Activated CD8-positive, alpha-beta T cell treated with anti-CD3 and anti-CD28 coated beads, Interleukin-2, amount 10 ng/mL, durations not matched to agents 7 days and 5 days (primary cell): ENCODE measurements at regions not wholly inside any gene's neighbourhood (a gene's known extent, or its start where the extent isn't known, plus 50 kb on each side); places are given as distances from the start of the nearest gene placed in this dataset.

Source experiments
- ATAC-seq: fragments of 150-1000 bp; cut with Tn5 transposase; one replicate; pipeline ENCODE4 v1.10.0; 2021; ENCODE audit warnings: moderate library complexity
- CTCF ChIA-PET: fragments of 350-600 bp; sonication (Branson Sonifier 250); formaldehyde crosslinking; loops from one replicate; lab custom pipeline; 2021; ENCODE audit warnings: antibody characterized with exemption; lab: Charles Lee
- POLR2A ChIA-PET: fragments of 350-600 bp; sonication (Branson Sonifier 250); formaldehyde crosslinking; loops from one replicate; lab custom pipeline; 2021; ENCODE audit warnings: antibody characterized with exemption; lab: Charles Lee
- DNase-seq: peaks from one replicate; pipeline ENCODE4 v3.0.0-alpha.2; 2020
- H3K27ac Mint-ChIP-seq: one replicate; pipeline ENCODE4 v1.8.0; 2021; ENCODE audit warnings: mild to moderate bottlenecking, mixed read lengths
- H3K27me3 Mint-ChIP-seq: one replicate; pipeline ENCODE4 v1.8.0; 2021; ENCODE audit warnings: low read depth, mixed read lengths
- H3K36me3 Mint-ChIP-seq: one replicate; pipeline ENCODE4 v1.8.0; 2021; ENCODE audit warnings: low read depth, mixed read lengths
- H3K4me1 Mint-ChIP-seq: one replicate; pipeline ENCODE4 v1.8.0; 2021; ENCODE audit warnings: low read depth, mixed read lengths
- H3K4me3 Mint-ChIP-seq: one replicate; pipeline ENCODE4 v1.8.0; 2021; ENCODE audit warnings: mild to moderate bottlenecking, mixed read lengths
- H3K9me3 Mint-ChIP-seq: one replicate; pipeline ENCODE4 v1.8.0; 2022; ENCODE audit warnings: mixed read lengths; ENCODE audit not compliant: insufficient read depth

DNA sequence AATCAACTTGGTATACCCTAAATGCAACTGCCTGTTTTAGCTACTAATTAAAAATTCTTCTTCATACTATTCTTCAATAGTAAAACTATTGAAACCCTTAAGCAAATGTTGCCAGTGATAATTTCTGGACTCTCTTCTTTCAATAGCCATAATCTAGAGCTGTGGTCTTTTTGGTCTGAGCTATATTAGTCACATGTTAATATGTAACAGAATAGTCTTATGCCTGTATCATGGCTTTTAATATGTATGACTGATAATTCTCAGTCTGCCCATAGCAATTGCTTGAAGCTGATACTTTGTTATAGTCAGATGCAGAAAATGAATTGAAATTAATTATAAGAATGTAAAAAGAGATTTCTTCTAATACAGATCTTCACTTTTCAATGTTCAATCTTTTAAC, 1871.9 kb upstream of the CDH6 start:
- H3K27me3 Mint-ChIP-seq, result no peaks in the 10 kb centered on the region
- no peak for ATAC-seq
- ChIA-PET CTCF (no interaction called here), POLR2A (no interaction called here)
- no peaks in the 10 kb centered on the region for H3K4me1 Mint-ChIP-seq
- H3K4me3 Mint-ChIP-seq, result no peak overlapping the region
- H3K36me3 Mint-ChIP-seq, result no peaks in the 10 kb centered on the region
- DNase-seq, result no peak
- no peak overlapping the region for H3K27ac Mint-ChIP-seq
- H3K9me3 Mint-ChIP-seq, result peaks cover 14% of the 10 kb centered on the region

DNA sequence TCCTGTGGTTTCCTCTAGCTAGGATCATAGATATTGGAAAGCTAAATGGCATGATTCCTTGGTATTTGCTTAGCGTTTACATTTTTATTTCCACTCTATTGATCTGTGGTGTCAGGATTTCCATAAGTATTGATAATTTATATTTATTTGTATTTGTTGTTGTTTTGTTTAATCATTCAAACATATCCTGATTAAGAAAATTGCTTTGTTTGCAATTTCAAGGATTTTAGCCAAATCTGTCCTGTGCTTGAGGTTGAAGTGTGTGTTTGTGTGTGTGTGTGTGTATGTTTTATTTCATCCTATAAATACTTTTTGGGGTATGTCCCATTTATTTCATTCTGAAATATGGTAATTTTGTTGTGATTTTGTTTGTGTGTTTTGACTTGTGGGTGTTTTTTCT, 1884.1 kb upstream of the CDH6 start:
- Mint-ChIP-seq H3K36me3 (no peaks in the 10 kb centered on the region), H3K4me3 (no peak overlapping the region), H3K4me1 (no peaks in the 10 kb centered on the region), H3K27ac (no peak overlapping the region), H3K9me3 (peaks cover 18% of the 10 kb centered on the region), H3K27me3 (no peaks in the 10 kb centered on the region)
- CTCF ChIA-PET, result no interaction called here
- DNase-seq, result no peak
- no peak for ATAC-seq
- POLR2A ChIA-PET, result no interaction called here

DNA sequence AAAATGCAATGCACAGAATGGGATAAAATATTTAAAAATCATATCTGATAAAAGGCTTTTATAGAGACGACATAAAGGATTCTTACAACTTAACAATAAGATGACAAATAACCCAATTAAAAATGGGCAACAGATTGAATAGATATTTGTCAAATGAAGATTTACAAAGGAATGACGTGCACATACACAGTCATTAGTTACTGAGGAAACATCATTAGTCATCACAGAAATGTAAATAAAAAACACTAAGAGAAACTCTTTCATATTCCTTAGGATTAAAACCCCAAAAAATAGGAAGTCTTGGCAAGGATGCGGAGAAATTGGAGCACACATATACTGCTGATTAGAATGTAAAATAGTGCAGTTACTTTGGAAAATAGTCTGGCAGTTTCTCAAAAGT, 1886.0 kb upstream of the CDH6 start:
- H3K4me1 Mint-ChIP-seq, result no peaks in the 10 kb centered on the region
- no peak for DNase-seq
- peaks cover 8% of the 10 kb centered on the region for H3K9me3 Mint-ChIP-seq
- ChIA-PET CTCF (no interaction called here), POLR2A (no interaction called here)
- no peak overlapping the region for H3K27ac Mint-ChIP-seq
- H3K27me3 Mint-ChIP-seq, result no peaks in the 10 kb centered on the region
- ATAC-seq, result no peak
- H3K4me3 Mint-ChIP-seq, result no peak overlapping the region
- no peaks in the 10 kb centered on the region for H3K36me3 Mint-ChIP-seq

DNA sequence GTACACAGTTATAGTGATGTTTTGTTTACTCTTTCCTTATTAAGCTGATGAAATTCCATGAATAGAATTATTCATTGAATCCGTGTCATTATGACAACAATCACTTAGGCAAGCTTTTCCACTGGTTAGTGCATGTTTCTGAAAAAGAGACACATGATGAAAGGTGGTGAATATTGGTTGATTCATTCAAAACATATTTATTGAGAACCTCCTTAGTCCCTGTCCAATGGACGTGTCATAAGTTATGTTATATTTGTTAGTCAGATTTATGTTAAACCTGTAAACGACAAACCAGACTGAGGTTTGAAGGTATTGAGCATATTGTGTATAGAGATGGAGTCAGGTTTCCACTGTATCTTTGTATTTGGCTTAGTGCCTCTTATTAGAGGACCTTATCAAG, 1888.9 kb upstream of the CDH6 start:
- Mint-ChIP-seq H3K27ac (no peak overlapping the region), H3K4me1 (no peaks in the 10 kb centered on the region), H3K27me3 (no peaks in the 10 kb centered on the region), H3K9me3 (peaks cover 16% of the 10 kb centered on the region), H3K36me3 (no peaks in the 10 kb centered on the region), H3K4me3 (no peak overlapping the region)
- ChIA-PET CTCF (no interaction called here), POLR2A (no interaction called here)
- no peak for ATAC-seq
- DNase-seq, result no peak

DNA sequence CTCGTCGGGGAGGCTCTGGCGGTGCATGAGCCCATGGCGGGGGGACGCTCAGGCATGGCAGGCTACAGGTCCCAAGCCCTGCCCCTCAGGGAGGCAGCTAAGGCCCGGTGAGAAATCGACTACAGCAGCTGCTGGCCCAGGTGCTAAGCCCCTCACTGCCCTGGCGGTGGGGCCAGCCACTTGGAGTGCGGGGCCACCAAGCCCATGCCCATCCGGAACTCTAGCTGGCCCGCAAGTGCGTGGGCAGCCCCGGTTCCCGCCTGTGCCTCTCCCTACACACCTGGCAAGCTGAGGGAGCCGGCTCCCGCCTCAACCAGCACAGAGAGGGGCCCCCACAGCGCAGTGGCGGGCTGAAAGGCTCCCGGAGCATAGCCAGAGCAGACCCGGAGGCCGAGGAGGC, 1896.9 kb upstream of the CDH6 start:
- ChIA-PET CTCF (no interaction called here), POLR2A (no interaction called here)
- Mint-ChIP-seq H3K4me3 (no peak overlapping the region), H3K27me3 (no peaks in the 10 kb centered on the region), H3K9me3 (peaks cover 16% of the 10 kb centered on the region), H3K4me1 (no peaks in the 10 kb centered on the region), H3K36me3 (no peaks in the 10 kb centered on the region), H3K27ac (no peak overlapping the region)
- DNase-seq, result no peak
- ATAC-seq, result no peak

DNA sequence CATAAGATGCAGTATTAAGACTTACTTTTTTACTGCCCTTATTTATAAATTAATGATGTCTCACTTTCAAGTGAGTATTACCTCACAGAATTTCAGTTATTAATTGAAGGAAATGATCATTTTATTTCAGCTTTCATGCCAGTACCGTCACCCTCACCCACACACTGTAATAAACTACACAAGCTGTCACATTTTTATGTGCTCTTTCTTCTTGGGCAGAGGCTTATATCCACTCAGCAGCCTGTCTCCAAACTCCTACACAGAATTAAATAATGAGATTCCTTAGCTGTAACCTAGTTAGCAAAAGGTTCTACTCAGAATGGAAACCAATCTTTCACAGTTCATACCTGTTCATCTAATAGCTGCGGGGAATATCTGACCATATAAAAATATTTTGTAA, 1915.8 kb upstream of the CDH6 start:
- no peak for DNase-seq
- H3K36me3 Mint-ChIP-seq, result no peaks in the 10 kb centered on the region
- CTCF ChIA-PET, result no interaction called here
- H3K27me3 Mint-ChIP-seq, result no peaks in the 10 kb centered on the region
- no peaks in the 10 kb centered on the region for H3K4me1 Mint-ChIP-seq
- no peak overlapping the region for H3K4me3 Mint-ChIP-seq
- peaks cover 7% of the 10 kb centered on the region for H3K9me3 Mint-ChIP-seq
- POLR2A ChIA-PET, result no interaction called here
- no peak overlapping the region for H3K27ac Mint-ChIP-seq
- no peak for ATAC-seq

DNA sequence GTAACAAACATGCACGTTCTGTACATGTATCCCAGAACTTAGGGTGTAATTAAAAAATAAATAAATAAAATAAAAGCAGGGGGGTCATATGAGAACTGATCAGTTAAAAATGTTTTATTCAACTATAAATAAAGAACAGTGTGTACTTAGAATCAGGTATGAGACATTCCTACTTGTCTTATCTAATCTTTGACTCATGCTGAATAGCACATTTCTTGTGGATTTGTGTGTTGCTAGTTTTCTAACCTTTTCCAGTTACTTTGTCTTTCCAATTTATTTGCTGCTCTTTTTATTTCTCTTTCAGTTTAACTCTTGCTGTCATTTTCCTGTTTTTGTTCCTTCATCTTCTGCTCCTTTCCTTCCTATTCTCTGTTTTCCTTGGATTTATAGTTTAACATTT, 1917.1 kb upstream of the CDH6 start:
- ChIA-PET CTCF (no interaction called here), POLR2A (no interaction called here)
- ATAC-seq (no peak), DNase-seq (no peak)
- Mint-ChIP-seq H3K27ac (no peak overlapping the region), H3K4me3 (no peak overlapping the region), H3K9me3 (peaks cover 7% of the 10 kb centered on the region), H3K4me1 (no peaks in the 10 kb centered on the region), H3K36me3 (no peaks in the 10 kb centered on the region), H3K27me3 (no peaks in the 10 kb centered on the region)

DNA sequence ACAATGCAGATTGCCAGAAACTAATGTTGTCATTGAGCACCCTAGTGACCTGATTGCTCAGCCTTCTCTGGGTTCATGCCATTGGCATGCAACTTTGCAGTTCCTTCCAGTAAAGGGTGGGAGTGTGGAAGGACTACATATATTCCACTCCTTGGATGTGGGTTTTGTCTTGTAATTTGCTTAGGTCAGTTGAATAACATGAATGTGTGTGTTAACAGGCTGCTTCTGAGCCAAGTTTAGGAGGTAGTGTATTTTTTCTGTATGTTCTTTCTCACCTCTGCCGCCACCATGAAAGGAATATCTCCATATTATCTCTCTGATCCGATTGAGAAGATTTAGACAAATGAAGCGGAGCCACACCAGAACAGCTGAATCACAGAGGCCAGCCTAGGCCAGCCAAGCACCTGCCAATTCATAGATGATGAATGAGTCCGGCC, 1929.6 kb upstream of the CDH6 start:
- Mint-ChIP-seq H3K4me3 (no peak overlapping the region), H3K36me3 (no peaks in the 10 kb centered on the region), H3K27ac (no peak overlapping the region), H3K27me3 (no peaks in the 10 kb centered on the region), H3K4me1 (no peaks in the 10 kb centered on the region), H3K9me3 (peaks cover 11% of the 10 kb centered on the region)
- DNase-seq, result no peak
- ChIA-PET CTCF (no interaction called here), POLR2A (no interaction called here)
- no peak for ATAC-seq

DNA sequence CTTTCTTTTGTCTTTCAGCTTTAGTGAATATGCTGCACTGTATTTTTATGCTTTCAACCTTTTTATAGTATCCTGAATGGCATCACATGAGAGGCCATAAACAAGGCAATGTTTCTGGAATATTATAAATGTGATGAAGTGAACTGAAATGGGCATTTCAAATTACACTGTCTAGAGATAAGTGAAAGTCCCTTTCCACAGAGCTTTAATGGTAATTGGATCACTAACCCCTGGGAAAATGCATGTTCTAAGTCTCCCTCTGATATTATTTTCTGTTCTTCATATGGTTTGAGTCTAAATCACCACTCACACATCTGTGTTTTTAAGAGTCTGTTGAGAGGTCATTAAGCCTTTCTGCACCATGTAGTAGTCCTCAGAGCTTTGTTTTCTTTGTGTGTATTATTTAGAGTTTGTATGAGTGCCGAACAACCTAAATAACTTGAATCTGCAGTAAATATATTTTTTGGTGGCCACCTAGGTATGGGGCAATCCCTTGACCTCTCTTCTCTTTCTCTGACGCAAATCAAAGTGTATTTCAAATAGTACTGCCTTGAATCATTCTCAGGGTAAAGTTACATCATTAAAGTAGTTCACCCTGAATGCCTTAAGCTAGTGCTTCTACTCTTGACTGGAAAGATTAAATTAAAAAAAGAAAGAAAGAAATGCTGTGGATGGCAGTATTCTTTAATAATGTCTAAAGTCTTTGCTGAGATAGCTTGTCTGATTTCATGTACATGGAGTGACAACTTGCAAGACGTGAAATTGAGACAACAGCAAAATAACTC, 1931.0 kb upstream of the CDH6 start:
- POLR2A ChIA-PET, result no interaction called here
- no peak for ATAC-seq
- DNase-seq, result no peak
- Mint-ChIP-seq H3K4me3 (no peak overlapping the region), H3K27me3 (no peaks in the 10 kb centered on the region), H3K4me1 (no peaks in the 10 kb centered on the region), H3K9me3 (peaks cover 17% of the 10 kb centered on the region), H3K36me3 (no peaks in the 10 kb centered on the region), H3K27ac (no peak overlapping the region)
- CTCF ChIA-PET, result no interaction called here

DNA sequence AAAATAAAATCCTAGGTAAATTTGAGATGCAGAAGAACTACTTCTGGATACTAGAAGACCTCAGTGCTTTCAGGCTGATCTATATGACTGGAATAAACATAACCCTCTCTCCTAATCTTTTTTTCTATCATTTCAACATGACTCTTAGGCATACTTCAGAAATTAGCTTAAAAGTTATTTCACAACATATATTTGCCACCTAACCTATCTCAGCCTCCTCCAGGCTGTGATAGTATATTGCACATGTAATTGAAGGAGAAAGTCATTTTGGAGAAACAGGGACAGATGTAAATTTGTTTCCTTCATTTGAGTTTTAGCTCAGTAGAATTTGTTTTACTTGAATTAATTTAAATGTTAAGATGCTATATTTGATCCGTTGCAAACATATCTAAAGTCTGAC, 1932.3 kb upstream of the CDH6 start:
- POLR2A ChIA-PET, result no interaction called here
- Mint-ChIP-seq H3K27ac (no peak overlapping the region), H3K9me3 (peaks cover 20% of the 10 kb centered on the region), H3K4me3 (no peak overlapping the region), H3K4me1 (no peaks in the 10 kb centered on the region), H3K36me3 (no peaks in the 10 kb centered on the region), H3K27me3 (no peaks in the 10 kb centered on the region)
- no peak for ATAC-seq
- CTCF ChIA-PET, result no interaction called here
- DNase-seq, result no peak

DNA sequence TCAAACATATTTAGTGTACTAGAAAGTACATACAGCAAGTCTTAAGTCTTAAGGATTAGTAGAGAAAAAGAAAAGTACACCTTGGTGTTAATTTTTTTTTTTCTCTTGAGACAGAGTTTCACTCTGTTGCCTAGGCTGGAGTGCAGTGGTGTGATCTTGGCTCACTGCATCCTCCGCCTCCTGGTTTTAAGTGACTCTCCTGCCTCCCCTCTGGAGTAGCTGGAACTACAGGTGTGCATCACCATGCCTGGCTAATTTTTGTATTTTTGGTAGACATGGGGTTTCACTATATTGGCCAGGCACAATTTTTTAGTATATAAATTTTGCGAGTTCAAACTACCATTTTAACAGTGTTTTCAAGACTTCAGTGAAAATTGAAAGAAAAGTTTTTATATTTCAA, 1941.1 kb upstream of the CDH6 start:
- Mint-ChIP-seq H3K36me3 (no peaks in the 10 kb centered on the region), H3K27ac (no peak overlapping the region), H3K27me3 (no peaks in the 10 kb centered on the region), H3K9me3 (peaks cover 22% of the 10 kb centered on the region), H3K4me3 (no peak overlapping the region), H3K4me1 (no peaks in the 10 kb centered on the region)
- ChIA-PET CTCF (no interaction called here), POLR2A (no interaction called here)
- DNase-seq, result no peak
- no peak for ATAC-seq

DNA sequence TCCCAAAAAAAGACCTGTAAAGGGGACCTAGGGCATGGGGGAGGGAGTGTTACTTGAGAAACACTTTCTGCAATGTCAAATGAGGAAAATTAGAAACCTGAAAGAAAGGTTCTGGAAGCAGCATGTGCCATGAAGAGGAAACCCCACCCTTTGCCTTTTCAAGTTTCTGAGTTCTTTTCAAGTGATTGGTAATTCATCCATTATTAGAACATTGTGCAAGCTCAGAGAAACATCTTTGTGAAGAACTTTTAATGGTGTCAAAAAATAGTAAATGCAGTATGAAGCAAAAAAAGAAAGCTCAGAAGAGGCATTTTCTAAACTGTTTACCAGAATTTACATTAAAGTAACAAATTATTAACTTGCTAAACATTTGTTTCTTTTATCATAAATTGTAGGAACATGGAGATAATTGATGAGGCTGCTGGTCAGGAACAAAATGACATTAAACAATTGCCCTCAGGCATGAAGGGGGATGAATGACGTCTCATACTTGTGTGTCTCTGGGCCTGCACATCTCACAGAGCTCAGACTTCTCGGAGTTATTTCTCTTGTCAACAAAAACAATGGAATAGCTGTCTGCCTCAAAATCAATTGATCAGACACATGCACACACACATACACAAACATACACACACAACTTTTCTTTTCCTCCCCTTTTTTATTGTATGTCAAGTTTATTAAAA, 1946.0 kb upstream of the CDH6 start:
- CTCF ChIA-PET, result no interaction called here
- Mint-ChIP-seq H3K36me3 (no peaks in the 10 kb centered on the region), H3K27me3 (no peaks in the 10 kb centered on the region), H3K9me3 (peaks cover 26% of the 10 kb centered on the region), H3K4me1 (no peaks in the 10 kb centered on the region), H3K4me3 (no peak overlapping the region), H3K27ac (no peak overlapping the region)
- DNase-seq (no peak), ATAC-seq (no peak)
- POLR2A ChIA-PET, result no interaction called here
